GM12878 (cell line): ENCODE measurements at regions not wholly inside any gene's neighbourhood (a gene's known extent, or its start where the extent isn't known, plus 50 kb on each side); places are given as distances from the start of the nearest gene placed in this dataset.

Source experiments
- ATAC-seq: fragments of 200-7000 bp; cut with Tn5 transposase; 3 replicates; pipeline ENCODE4 v1.9.1; 2020; ENCODE audit warnings: mild to moderate bottlenecking, moderate library complexity
- BruUV-seq: library from RNA; stranded (reverse); fragments of 400-500 nt; replicated peaks from 2 replicates; lab custom pipeline; 2021; lab: Mats Ljungman, UMichigan
- CTCF ChIA-PET: fragments of 300-600 bp; sonication (Branson Sonifier 250); formaldehyde crosslinking; extraction: SDS; loops from one replicate; lab custom pipeline; 2021; ENCODE audit warnings: inconsistent platforms; lab: Yijun Ruan, JAX
- POLR2A ChIA-PET: fragments of 350-600 bp; formaldehyde crosslinking; extraction: SDS; loops from one replicate; lab custom pipeline; 2021; ENCODE audit warnings: inconsistent platforms; lab: Charles Lee
- RAD21 ChIA-PET: fragments of 300-600 bp; sonication (Branson Sonifier 250); formaldehyde crosslinking; loops from one replicate; lab custom pipeline; 2023; ENCODE audit warnings: antibody characterized with exemption; ENCODE audit not compliant: unreplicated experiment; lab: Charles Lee
- SMC1A ChIA-PET: fragments of 300-600 bp; sonication (Branson Sonifier 250); formaldehyde crosslinking; loops from one replicate; lab custom pipeline; 2023; ENCODE audit not compliant: unreplicated experiment, uncharacterized antibody; lab: Charles Lee
- DNase-seq: peaks from one replicate; pipeline ENCODE4 v3.0.0-alpha.2; 2011; ENCODE audit warnings: low read depth, low spot score
- FAIRE-seq: peaks from 3 replicates; lab custom pipeline; 2011; peaks lifted over from hg19 to GRCh38; lab: Jason Lieb, UNC
- H2AFZ ChIP-seq: 2 replicates; pipeline ENCODE4 v1.6.0; 2011; ENCODE audit warnings: low read depth, low read length, control low read depth; ENCODE audit not compliant: control insufficient read depth
- H3K27ac ChIP-seq: 2 replicates; pipeline ENCODE4 v1.5.1; 2011; ENCODE audit warnings: control low read depth; ENCODE audit not compliant: control insufficient read depth, insufficient read depth
- H3K27me3 ChIP-seq, 2 experiments: replicated peaks in 1 of 2; 2 replicates each; pipeline versions ENCODE4 v1.6.0 to v1.6.1; 2011; ENCODE audit warnings: low read length in 1 of 2; ENCODE audit not compliant: control insufficient read depth in 2 of 2, insufficient read depth in 2 of 2
- H3K36me3 ChIP-seq, 2 experiments: 2 replicates each; pipeline ENCODE4 v1.5.1; 2011; ENCODE audit warnings: low read length in 1 of 2; ENCODE audit not compliant: control insufficient read depth in 2 of 2, insufficient read depth in 2 of 2
- H3K4me1 ChIP-seq: 2 replicates; pipeline ENCODE4 v1.6.1; 2011; ENCODE audit warnings: mild to moderate bottlenecking, low read length, moderate library complexity, mixed read lengths; ENCODE audit not compliant: control insufficient read depth, insufficient read depth
- H3K4me2 ChIP-seq: 2 replicates; pipeline ENCODE4 v1.6.0; 2011; ENCODE audit warnings: control low read depth; ENCODE audit not compliant: control insufficient read depth, insufficient read depth
- H3K4me3 ChIP-seq: fragments of 200-600 bp; sonication (generic); 2 replicates; pipeline ENCODE4 v1.5.1; 2016
- H3K79me2 ChIP-seq: 2 replicates; pipeline ENCODE4 v1.6.0; 2011; ENCODE audit warnings: low read length; ENCODE audit not compliant: control insufficient read depth, insufficient read depth
- H3K9ac ChIP-seq: 2 replicates; pipeline ENCODE4 v1.8.0; 2011; ENCODE audit warnings: low read length, control low read depth, mixed read lengths; ENCODE audit not compliant: control insufficient read depth, insufficient read depth
- H3K9me3 ChIP-seq: replicated peaks from 3 replicates; pipeline ENCODE4 v1.5.1; 2011; ENCODE audit warnings: mild to moderate bottlenecking, low read length; ENCODE audit not compliant: control insufficient read depth, insufficient read depth
- H4K20me1 ChIP-seq: 2 replicates; pipeline ENCODE4 v1.6.0; 2011; ENCODE audit not compliant: control insufficient read depth, insufficient read depth
- CBFB ChIP-seq: IDR thresholded peaks from 2 replicates; pipeline ENCODE4 v1.6.1; 2016; ENCODE audit warnings: antibody characterized with exemption, low read depth
- CBX5 ChIP-seq: sonication (generic); IDR thresholded peaks from 2 replicates; pipeline ENCODE4 v1.6.1; 2016; ENCODE audit warnings: low read depth, moderate library complexity, mild to moderate bottlenecking, inconsistent platforms
- FOXM1 ChIP-seq: IDR thresholded peaks from 2 replicates; pipeline ENCODE4 v1.6.1; 2012; ENCODE audit warnings: low read depth, mild to moderate bottlenecking, inconsistent platforms, low read length, moderate library complexity
- IRF4 ChIP-seq: IDR thresholded peaks from 2 replicates; pipeline ENCODE4 v1.6.1; 2011; ENCODE audit warnings: low read depth, low read length
- MEF2B ChIP-seq: fragments of 450-650 bp; IDR thresholded peaks from 2 replicates; pipeline ENCODE4 v1.6.1; 2018; ENCODE audit warnings: mild to moderate bottlenecking, moderate library complexity; ENCODE audit not compliant: partially characterized antibody, poor library complexity, severe bottlenecking
- RB1 ChIP-seq: fragments of 450-650 bp; formaldehyde crosslinking; IDR thresholded peaks from 2 replicates; pipeline ENCODE4 v1.6.1; 2017; ENCODE audit warnings: mild to moderate bottlenecking, borderline replicate concordance
- YY1 ChIP-seq: IDR thresholded peaks from 2 replicates; pipeline ENCODE4 v1.6.1; 2011; ENCODE audit warnings: low read depth, mild to moderate bottlenecking, low read length
- WGBS: methylation state at CpG from one replicate; pipeline ENCODE4 v1.1.6; 2016; ENCODE audit warnings: low lambda C conversion rate; ENCODE audit not compliant: insufficient replicate concordance, insufficient coverage; ENCODE audit errors: missing lambda C conversion rate; 5-methylcytosine and 5-hydroxymethylcytosine counted together
- in situ Hi-C: fragments of 300-500 bp; cut with MboI; formaldehyde crosslinking; loops from 9 replicates; pipeline ENCODE4 v1.14.3; 2018; ENCODE audit warnings: mixed read lengths
- intact Hi-C: fragments of 100-400 bp; cut with micrococcal nuclease; formaldehyde crosslinking; loops from one replicate; pipeline ENCODE4 v1.14.2; 2022; ENCODE audit not compliant: unreplicated experiment
- TF ChIP-seq, protein P1 (sequence below), 3 experiments: IDR thresholded peaks in 2 of 3; conservative IDR thresholded peaks in 1 of 3; 2 replicates each; pipeline ENCODE4 v1.5.1; 2011; ENCODE audit warnings: low read depth in 3 of 3, low read length in 3 of 3, mild to moderate bottlenecking in 3 of 3, control low read depth in 2 of 3, moderate library complexity in 2 of 3, inconsistent platforms in 1 of 3, mixed read lengths in 1 of 3; ENCODE audit not compliant: control insufficient read depth in 2 of 3, insufficient read depth in 1 of 3; ENCODE audit errors: extremely low read depth in 1 of 3
- TF ChIP-seq, protein P2 (sequence below): IDR thresholded peaks from 2 replicates; pipeline ENCODE4 v1.6.1; 2011; ENCODE audit warnings: borderline replicate concordance, low read depth, mild to moderate bottlenecking, moderate library complexity, low read length; ENCODE audit not compliant: insufficient read depth, poor library complexity, severe bottlenecking
- TF ChIP-seq, protein P3 (sequence below): fragments of 450-650 bp; conservative IDR thresholded peaks from 2 replicates; pipeline ENCODE4 v1.6.1; 2017; ENCODE audit warnings: mild to moderate bottlenecking, moderate library complexity
- TF ChIP-seq, protein P4 (sequence below): fragments of 450-650 bp; formaldehyde crosslinking; IDR thresholded peaks from 2 replicates; pipeline ENCODE4 v1.4.0; 2020; ENCODE audit warnings: mild to moderate bottlenecking, moderate library complexity

DNA sequence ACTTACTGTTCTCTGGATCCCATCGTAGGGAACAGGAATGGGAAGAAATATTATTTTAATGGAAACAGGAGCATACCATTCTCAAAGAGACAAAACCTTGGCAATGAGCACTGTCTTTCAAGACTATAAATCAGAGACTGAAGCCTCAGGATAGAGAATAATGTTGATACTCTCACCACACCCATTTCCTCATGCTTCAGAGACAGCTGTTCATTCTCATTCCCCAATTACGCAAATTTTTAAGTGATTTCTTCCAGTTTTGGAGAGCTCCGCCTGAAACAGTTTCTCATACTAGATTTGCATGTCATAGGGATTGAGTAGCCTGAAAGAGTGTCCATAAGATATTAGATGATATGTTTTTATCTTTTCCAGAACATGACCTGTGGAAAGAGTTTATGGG is 290.5 kb upstream of the RASA1 start:
- 64% methylated on average over 3 of the region's 3 CpGs for WGBS
- ATAC-seq = no peak
- no peak for FAIRE-seq
- in situ Hi-C loops = no loop called here
- BruUV-seq = no TSS peak
- H2AFZ ChIP-seq = no peak overlapping the region
- DNase-seq = no peak
- POLR2A ChIA-PET = no interaction called here
- no peak overlapping the region for H3K4me3 ChIP-seq
- SMC1A ChIA-PET = interaction anchor here (0.9 to 1.2 kb wide), 2 partner anchors 11 to 16 kb away, joined by 3 to 4 read pairs; no protein-coding TSS in a partner anchor
- RAD21 ChIA-PET = no interaction called here
- CTCF ChIA-PET = no interaction called here
- H3K27ac ChIP-seq = no peak overlapping the region
- no peaks in the 10 kb centered on the region for H3K9me3 ChIP-seq
- no peaks in the 10 kb centered on the region for H3K27me3 ChIP-seq
- intact Hi-C loops = no loop called here
- H4K20me1 ChIP-seq = no peaks in the 10 kb centered on the region
- no peak overlapping the region for H3K9ac ChIP-seq
- no peaks in the 10 kb centered on the region for H3K36me3 ChIP-seq
- H3K4me1 ChIP-seq = no peaks in the 10 kb centered on the region
- no peak overlapping the region for H3K4me2 ChIP-seq
- no peaks in the 10 kb centered on the region for H3K79me2 ChIP-seq
- TF ChIP-seq IRF4 = no peak
- TF ChIP-seq YY1 = no peak
- no peak for TF ChIP-seq FOXM1
- TF ChIP-seq, protein P1, sequence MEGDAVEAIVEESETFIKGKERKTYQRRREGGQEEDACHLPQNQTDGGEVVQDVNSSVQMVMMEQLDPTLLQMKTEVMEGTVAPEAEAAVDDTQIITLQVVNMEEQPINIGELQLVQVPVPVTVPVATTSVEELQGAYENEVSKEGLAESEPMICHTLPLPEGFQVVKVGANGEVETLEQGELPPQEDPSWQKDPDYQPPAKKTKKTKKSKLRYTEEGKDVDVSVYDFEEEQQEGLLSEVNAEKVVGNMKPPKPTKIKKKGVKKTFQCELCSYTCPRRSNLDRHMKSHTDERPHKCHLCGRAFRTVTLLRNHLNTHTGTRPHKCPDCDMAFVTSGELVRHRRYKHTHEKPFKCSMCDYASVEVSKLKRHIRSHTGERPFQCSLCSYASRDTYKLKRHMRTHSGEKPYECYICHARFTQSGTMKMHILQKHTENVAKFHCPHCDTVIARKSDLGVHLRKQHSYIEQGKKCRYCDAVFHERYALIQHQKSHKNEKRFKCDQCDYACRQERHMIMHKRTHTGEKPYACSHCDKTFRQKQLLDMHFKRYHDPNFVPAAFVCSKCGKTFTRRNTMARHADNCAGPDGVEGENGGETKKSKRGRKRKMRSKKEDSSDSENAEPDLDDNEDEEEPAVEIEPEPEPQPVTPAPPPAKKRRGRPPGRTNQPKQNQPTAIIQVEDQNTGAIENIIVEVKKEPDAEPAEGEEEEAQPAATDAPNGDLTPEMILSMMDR (IDR thresholded peaks at IDR 0.05 in 2 of 3, conservative IDR thresholded peaks at IDR 0.05 in 1 of 3; ENCODE audit: control insufficient read depth in 2 of 3, extremely low read depth in 1 of 3, insufficient read depth in 1 of 3, low read depth in 3 of 3, low read length in 3 of 3) = no peak
- no peak for TF ChIP-seq RB1
- TF ChIP-seq MEF2B = no peak
- TF ChIP-seq CBFB = no peak
- TF ChIP-seq, protein P2, sequence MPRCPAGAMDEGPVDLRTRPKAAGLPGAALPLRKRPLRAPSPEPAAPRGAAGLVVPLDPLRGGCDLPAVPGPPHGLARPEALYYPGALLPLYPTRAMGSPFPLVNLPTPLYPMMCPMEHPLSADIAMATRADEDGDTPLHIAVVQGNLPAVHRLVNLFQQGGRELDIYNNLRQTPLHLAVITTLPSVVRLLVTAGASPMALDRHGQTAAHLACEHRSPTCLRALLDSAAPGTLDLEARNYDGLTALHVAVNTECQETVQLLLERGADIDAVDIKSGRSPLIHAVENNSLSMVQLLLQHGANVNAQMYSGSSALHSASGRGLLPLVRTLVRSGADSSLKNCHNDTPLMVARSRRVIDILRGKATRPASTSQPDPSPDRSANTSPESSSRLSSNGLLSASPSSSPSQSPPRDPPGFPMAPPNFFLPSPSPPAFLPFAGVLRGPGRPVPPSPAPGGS = no peak
- TF ChIP-seq, protein P3, sequence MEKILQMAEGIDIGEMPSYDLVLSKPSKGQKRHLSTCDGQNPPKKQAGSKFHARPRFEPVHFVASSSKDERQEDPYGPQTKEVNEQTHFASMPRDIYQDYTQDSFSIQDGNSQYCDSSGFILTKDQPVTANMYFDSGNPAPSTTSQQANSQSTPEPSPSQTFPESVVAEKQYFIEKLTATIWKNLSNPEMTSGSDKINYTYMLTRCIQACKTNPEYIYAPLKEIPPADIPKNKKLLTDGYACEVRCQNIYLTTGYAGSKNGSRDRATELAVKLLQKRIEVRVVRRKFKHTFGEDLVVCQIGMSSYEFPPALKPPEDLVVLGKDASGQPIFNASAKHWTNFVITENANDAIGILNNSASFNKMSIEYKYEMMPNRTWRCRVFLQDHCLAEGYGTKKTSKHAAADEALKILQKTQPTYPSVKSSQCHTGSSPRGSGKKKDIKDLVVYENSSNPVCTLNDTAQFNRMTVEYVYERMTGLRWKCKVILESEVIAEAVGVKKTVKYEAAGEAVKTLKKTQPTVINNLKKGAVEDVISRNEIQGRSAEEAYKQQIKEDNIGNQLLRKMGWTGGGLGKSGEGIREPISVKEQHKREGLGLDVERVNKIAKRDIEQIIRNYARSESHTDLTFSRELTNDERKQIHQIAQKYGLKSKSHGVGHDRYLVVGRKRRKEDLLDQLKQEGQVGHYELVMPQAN = no peak
- no peak for TF ChIP-seq CBX5
- TF ChIP-seq, protein P4, sequence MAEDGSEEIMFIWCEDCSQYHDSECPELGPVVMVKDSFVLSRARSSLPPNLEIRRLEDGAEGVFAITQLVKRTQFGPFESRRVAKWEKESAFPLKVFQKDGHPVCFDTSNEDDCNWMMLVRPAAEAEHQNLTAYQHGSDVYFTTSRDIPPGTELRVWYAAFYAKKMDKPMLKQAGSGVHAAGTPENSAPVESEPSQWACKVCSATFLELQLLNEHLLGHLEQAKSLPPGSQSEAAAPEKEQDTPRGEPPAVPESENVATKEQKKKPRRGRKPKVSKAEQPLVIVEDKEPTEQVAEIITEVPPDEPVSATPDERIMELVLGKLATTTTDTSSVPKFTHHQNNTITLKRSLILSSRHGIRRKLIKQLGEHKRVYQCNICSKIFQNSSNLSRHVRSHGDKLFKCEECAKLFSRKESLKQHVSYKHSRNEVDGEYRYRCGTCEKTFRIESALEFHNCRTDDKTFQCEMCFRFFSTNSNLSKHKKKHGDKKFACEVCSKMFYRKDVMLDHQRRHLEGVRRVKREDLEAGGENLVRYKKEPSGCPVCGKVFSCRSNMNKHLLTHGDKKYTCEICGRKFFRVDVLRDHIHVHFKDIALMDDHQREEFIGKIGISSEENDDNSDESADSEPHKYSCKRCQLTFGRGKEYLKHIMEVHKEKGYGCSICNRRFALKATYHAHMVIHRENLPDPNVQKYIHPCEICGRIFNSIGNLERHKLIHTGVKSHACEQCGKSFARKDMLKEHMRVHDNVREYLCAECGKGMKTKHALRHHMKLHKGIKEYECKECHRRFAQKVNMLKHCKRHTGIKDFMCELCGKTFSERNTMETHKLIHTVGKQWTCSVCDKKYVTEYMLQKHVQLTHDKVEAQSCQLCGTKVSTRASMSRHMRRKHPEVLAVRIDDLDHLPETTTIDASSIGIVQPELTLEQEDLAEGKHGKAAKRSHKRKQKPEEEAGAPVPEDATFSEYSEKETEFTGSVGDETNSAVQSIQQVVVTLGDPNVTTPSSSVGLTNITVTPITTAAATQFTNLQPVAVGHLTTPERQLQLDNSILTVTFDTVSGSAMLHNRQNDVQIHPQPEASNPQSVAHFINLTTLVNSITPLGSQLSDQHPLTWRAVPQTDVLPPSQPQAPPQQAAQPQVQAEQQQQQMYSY (CRISPR knock-in tag) = no peak
